Smooth muscle cell (in vitro differentiated cells): ENCODE measurements at regions not wholly inside any gene's neighbourhood (a gene's known extent, or its start where the extent isn't known, plus 50 kb on each side); places are given as distances from the start of the nearest gene placed in this dataset.

Source experiments
- DNase-seq: peaks from one replicate; lab custom pipeline; 2025; ENCODE audit not compliant: unreplicated experiment; lab: John Stamatoyannopoulos, UW
- H2AFZ ChIP-seq: fragments of 200-600 bp; sonication (generic); 2 replicates; pipeline ENCODE4 v1.6.0; 2016; ENCODE audit warnings: antibody characterized with exemption, low read depth, mild to moderate bottlenecking
- H3F3A ChIP-seq: fragments of 200-600 bp; sonication (generic); 2 replicates; pipeline ENCODE4 v1.6.0; 2017; ENCODE audit warnings: antibody characterized with exemption, low read depth
- H3K27ac ChIP-seq: fragments of 200-600 bp; sonication (generic); 2 replicates; pipeline ENCODE4 v1.5.1; 2016; ENCODE audit warnings: low read depth, mild to moderate bottlenecking
- H3K27me3 ChIP-seq: fragments of 200-600 bp; sonication (generic); 2 replicates; pipeline ENCODE4 v1.6.1; 2016; ENCODE audit warnings: low read depth, mild to moderate bottlenecking
- H3K36me3 ChIP-seq: fragments of 200-600 bp; sonication (generic); 2 replicates; pipeline ENCODE4 v1.5.1; 2016; ENCODE audit warnings: low read depth
- H3K4me1 ChIP-seq: fragments of 200-600 bp; sonication (generic); 2 replicates; pipeline ENCODE4 v1.5.1; 2016; ENCODE audit warnings: low read depth
- H3K4me2 ChIP-seq: fragments of 200-600 bp; sonication (generic); 2 replicates; pipeline ENCODE4 v1.6.0; 2016; ENCODE audit warnings: mild to moderate bottlenecking
- H3K4me3 ChIP-seq: fragments of 200-600 bp; sonication (generic); 2 replicates; pipeline ENCODE4 v1.5.1; 2016; ENCODE audit warnings: mild to moderate bottlenecking
- H3K79me2 ChIP-seq: fragments of 200-600 bp; sonication (generic); 2 replicates; pipeline ENCODE4 v1.6.0; 2016; ENCODE audit warnings: low read depth, mild to moderate bottlenecking
- H3K9ac ChIP-seq: fragments of 200-600 bp; sonication (generic); 2 replicates; pipeline ENCODE4 v1.6.0; 2016; ENCODE audit warnings: low read depth
- H3K9me3 ChIP-seq: fragments of 200-600 bp; sonication (generic); replicated peaks from 2 replicates; pipeline ENCODE4 v1.5.1; 2016; ENCODE audit warnings: low read depth
- H4K20me1 ChIP-seq: fragments of 200-600 bp; sonication (generic); 2 replicates; pipeline ENCODE4 v1.6.0; 2016; ENCODE audit warnings: low read depth
- CTCF ChIP-seq: fragments of 200-600 bp; sonication (generic); IDR thresholded peaks from 2 replicates; pipeline ENCODE4 v1.5.1; 2017; ENCODE audit warnings: borderline replicate concordance, mild to moderate bottlenecking, antibody characterized with exemption; ENCODE audit not compliant: insufficient read depth, poor library complexity, severe bottlenecking
- WGBS: methylation state at CpG from one replicate; pipeline ENCODE4 v1.1.7; 2016; ENCODE audit warnings: low lambda C conversion rate; 5-methylcytosine and 5-hydroxymethylcytosine counted together

GRCh38 chr16:51685498-51685897, 534.4 kb upstream of the SALL1 start:
- Histone ChIP-seq H3K79me2 (no peaks in the 10 kb centered on the region), H2AFZ (no peak overlapping the region), H3K27ac (no peak overlapping the region), H3K27me3 (no peaks in the 10 kb centered on the region), H3K9me3 (no peaks in the 10 kb centered on the region), H3K36me3 (no peaks in the 10 kb centered on the region), H3K4me2 (no peak overlapping the region), H3K4me3 (no peak overlapping the region), H3F3A (no peaks in the 10 kb centered on the region), H4K20me1 (no peaks in the 10 kb centered on the region), H3K9ac (no peak overlapping the region), H3K4me1 (no peaks in the 10 kb centered on the region)
- no peak for DNase-seq
- TF ChIP-seq CTCF: no peak
- 87% methylated on average over 2 of the region's 2 CpGs for WGBS

DNA sequence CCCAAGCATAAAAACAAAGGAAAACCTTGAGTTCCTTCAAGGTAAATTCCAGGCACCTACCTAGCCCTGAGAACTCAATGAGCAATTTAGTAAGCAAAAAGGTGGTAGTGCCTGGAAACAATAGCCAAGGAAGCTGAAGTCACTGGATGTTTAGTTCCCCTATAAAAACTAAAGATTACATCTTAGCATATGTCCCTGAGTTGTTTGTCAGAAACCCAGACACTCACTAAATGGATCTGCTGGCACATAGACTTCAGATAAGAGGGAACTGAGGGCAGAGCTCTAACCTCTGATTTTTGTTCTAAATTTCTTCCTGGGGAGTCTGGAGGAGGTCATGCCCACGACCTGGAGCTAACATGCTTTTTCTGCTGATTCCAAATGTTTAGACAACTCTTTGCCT, 532.8 kb upstream of the SALL1 start:
- no peak for TF ChIP-seq CTCF
- no peak for DNase-seq

DNA sequence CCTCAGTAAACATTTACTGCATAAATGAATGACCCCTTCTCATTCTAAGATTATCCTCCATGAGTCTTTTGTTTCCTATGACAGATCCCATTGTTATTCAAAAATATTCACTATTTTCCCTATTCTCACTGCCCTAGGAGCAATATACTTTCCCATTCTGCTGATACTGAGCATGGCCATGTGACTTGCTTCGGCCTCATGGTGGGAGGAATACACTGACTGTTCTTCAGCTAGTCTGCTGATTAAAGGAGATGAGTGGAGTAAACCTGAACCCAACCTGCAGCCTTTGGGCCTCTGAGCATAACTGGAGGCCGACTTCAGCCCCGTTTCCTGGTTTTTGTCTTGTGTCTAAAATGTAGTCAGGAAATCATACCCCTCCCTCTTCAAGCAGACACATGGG, 531.8 kb upstream of the SALL1 start:
- no peak for DNase-seq
- Histone ChIP-seq H3K27ac (no peak overlapping the region), H3K27me3 (no peaks in the 10 kb centered on the region), H3K4me3 (no peak overlapping the region), H3K9me3 (no peaks in the 10 kb centered on the region), H4K20me1 (no peaks in the 10 kb centered on the region), H3K4me2 (no peak overlapping the region), H3F3A (no peaks in the 10 kb centered on the region), H3K9ac (no peak overlapping the region), H3K79me2 (no peaks in the 10 kb centered on the region), H3K4me1 (no peaks in the 10 kb centered on the region), H3K36me3 (no peaks in the 10 kb centered on the region), H2AFZ (no peak overlapping the region)
- no peak for TF ChIP-seq CTCF
- 79% methylated on average over 3 of the region's 3 CpGs for WGBS

More for the DNA sequence above, 532.8 kb upstream of the SALL1 start:
- H3K4me2 ChIP-seq: no peak overlapping the region
- no peaks in the 10 kb centered on the region for H3K9me3 ChIP-seq
- H2AFZ ChIP-seq: no peak overlapping the region
- no peaks in the 10 kb centered on the region for H3K36me3 ChIP-seq
- no peak overlapping the region for H3K4me3 ChIP-seq
- no peaks in the 10 kb centered on the region for H4K20me1 ChIP-seq
- H3K27ac ChIP-seq: no peak overlapping the region
- WGBS: 32% methylated on average over 1 of the region's 1 CpG
- no peaks in the 10 kb centered on the region for H3F3A ChIP-seq
- H3K27me3 ChIP-seq: no peaks in the 10 kb centered on the region
- no peaks in the 10 kb centered on the region for H3K4me1 ChIP-seq
- no peak overlapping the region for H3K9ac ChIP-seq
- no peaks in the 10 kb centered on the region for H3K79me2 ChIP-seq

GRCh38 chr16:51674615-51675014, 523.5 kb upstream of the SALL1 start:
- Histone ChIP-seq H3K79me2 (no peaks in the 10 kb centered on the region), H3K9me3 (no peaks in the 10 kb centered on the region), H3K27ac (no peak overlapping the region), H3K4me2 (no peak overlapping the region), H2AFZ (no peak overlapping the region), H3F3A (no peaks in the 10 kb centered on the region), H3K36me3 (no peaks in the 10 kb centered on the region), H4K20me1 (no peaks in the 10 kb centered on the region), H3K27me3 (no peaks in the 10 kb centered on the region), H3K4me1 (peaks cover 14% of the 10 kb centered on the region), H3K4me3 (no peak overlapping the region), H3K9ac (no peak overlapping the region)
- TF ChIP-seq CTCF: no peak
- no peak for DNase-seq
- 100% methylated on average over 4 of the region's 4 CpGs for WGBS
